Thyroid gland (tissue), 4 donors: ENCODE measurements at regions not wholly inside any gene's neighbourhood (a gene's known extent, or its start where the extent isn't known, plus 50 kb on each side); places are given as distances from the start of the nearest gene placed in this dataset.

Experiments used
- POLR2A ChIP-seq, 2 donors: fragments of 450-650 bp; IDR thresholded peaks; one replicate each; pipeline ENCODE4 v1.6.1; 2017; ENCODE audit warnings: antibody characterized with exemption in 2 of 2, mild to moderate bottlenecking in 2 of 2, moderate library complexity in 1 of 2
- TF ChIP-seq, protein P1 (sequence below), 6 experiments: fragments of 200-600 bp in 3 of 6; fragments of 450-650 bp in 3 of 6; sonication (generic) in 3 of 6; IDR thresholded peaks; one replicate each; pipeline ENCODE4 v1.5.1; 2016 to 2019; ENCODE audit warnings: antibody characterized with exemption in 6 of 6, mild to moderate bottlenecking in 2 of 6, inconsistent platforms in 1 of 6, moderate library complexity in 1 of 6

DNA sequence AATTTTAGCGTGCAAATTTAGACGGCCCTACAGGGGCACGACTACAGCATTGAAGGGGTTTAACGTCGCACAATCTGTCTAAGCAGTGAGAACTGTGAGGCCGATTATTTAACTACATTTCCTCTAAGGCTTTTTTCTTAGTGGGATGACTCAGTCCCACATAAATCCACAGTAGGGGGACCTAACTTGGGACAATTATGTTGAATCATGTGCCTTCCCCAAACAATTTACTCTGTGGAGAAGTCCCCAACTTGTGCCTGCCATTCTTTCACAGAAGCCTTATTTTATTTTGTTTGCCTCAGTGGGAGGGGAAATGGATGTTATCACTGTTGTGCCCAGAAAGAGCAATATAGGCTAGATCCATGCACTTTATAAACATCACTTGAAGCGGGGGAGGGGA is 80.3 kb upstream of the CDCA7L start:
- TF ChIP-seq, protein P1, sequence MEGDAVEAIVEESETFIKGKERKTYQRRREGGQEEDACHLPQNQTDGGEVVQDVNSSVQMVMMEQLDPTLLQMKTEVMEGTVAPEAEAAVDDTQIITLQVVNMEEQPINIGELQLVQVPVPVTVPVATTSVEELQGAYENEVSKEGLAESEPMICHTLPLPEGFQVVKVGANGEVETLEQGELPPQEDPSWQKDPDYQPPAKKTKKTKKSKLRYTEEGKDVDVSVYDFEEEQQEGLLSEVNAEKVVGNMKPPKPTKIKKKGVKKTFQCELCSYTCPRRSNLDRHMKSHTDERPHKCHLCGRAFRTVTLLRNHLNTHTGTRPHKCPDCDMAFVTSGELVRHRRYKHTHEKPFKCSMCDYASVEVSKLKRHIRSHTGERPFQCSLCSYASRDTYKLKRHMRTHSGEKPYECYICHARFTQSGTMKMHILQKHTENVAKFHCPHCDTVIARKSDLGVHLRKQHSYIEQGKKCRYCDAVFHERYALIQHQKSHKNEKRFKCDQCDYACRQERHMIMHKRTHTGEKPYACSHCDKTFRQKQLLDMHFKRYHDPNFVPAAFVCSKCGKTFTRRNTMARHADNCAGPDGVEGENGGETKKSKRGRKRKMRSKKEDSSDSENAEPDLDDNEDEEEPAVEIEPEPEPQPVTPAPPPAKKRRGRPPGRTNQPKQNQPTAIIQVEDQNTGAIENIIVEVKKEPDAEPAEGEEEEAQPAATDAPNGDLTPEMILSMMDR (IDR thresholded peaks at IDR 0.05) = no peak
- TF ChIP-seq POLR2A (IDR thresholded peaks at IDR 0.05) = no peak
